Endothelial cell of umbilical vein (primary cell): ENCODE measurements at regions not wholly inside any gene's neighbourhood (a gene's known extent, or its start where the extent isn't known, plus 50 kb on each side); places are given as distances from the start of the nearest gene placed in this dataset.

Source experiments
- BruUV-seq: library from RNA; stranded (reverse); fragments of 400-500 nt; replicated peaks from 2 replicates; lab custom pipeline; 2021; lab: Mats Ljungman, UMichigan
- CTCF ChIA-PET: fragments of 300-600, 350-600 bp; sonication (Branson Sonifier 250); formaldehyde crosslinking; loops from one replicate; lab custom pipeline; 2021; ENCODE audit warnings: antibody characterized with exemption, inconsistent platforms; lab: Charles Lee
- POLR2A ChIA-PET: fragments of 300-600, 350-600 bp; sonication (Branson Sonifier 250); formaldehyde crosslinking; loops from one replicate; lab custom pipeline; 2021; ENCODE audit warnings: antibody characterized with exemption, inconsistent platforms; lab: Charles Lee
- DNase-seq: peaks from one replicate; pipeline ENCODE4 v3.0.0-alpha.2; 2011; ENCODE audit warnings: low read depth, low spot score
- FAIRE-seq: peaks from 2 replicates; lab custom pipeline; 2011; peaks lifted over from hg19 to GRCh38; lab: Jason Lieb, UNC
- H2AFZ ChIP-seq: 2 replicates; pipeline ENCODE4 v1.6.0; 2012; ENCODE audit warnings: low read depth, low read length, control low read depth, inconsistent platforms
- H3K27ac ChIP-seq: 2 replicates; pipeline ENCODE4 v1.5.1; 2011; ENCODE audit warnings: low read depth, mild to moderate bottlenecking, control low read depth, low read length, moderate library complexity; ENCODE audit not compliant: insufficient read depth
- H3K27me3 ChIP-seq, 2 experiments: 2 replicates each; pipeline versions ENCODE4 v1.6.0 to v1.6.1; 2011; ENCODE audit warnings: low read length in 2 of 2, mixed read lengths in 1 of 2; ENCODE audit not compliant: control insufficient read depth in 2 of 2, insufficient read depth in 2 of 2
- H3K36me3 ChIP-seq, 2 experiments: 2 replicates in 1 of 2; 3 replicates in 1 of 2; pipeline ENCODE4 v1.5.1; 2011; ENCODE audit warnings: low read length in 2 of 2, mild to moderate bottlenecking in 1 of 2, moderate library complexity in 1 of 2; ENCODE audit not compliant: control insufficient read depth in 2 of 2, insufficient read depth in 2 of 2; ENCODE audit errors: extremely low read depth in 1 of 2
- H3K4me1 ChIP-seq: 3 replicates; pipeline ENCODE4 v1.5.1; 2011; ENCODE audit warnings: mild to moderate bottlenecking, low read length; ENCODE audit not compliant: control insufficient read depth, insufficient read depth; ENCODE audit errors: extremely low read depth
- H3K4me2 ChIP-seq: 2 replicates; pipeline ENCODE4 v1.6.1; 2011; ENCODE audit warnings: low read length, control low read depth, mixed read lengths; ENCODE audit not compliant: insufficient read depth
- H3K4me3 ChIP-seq, 3 experiments: fragments of 200-600 bp in 1 of 3; sonication (generic), shearing (Covaris generic) in 1 of 3; replicated peaks in 1 of 3; 2 replicates each; pipeline ENCODE4 v1.5.1; 2011 to 2016; ENCODE audit warnings: control low read depth in 3 of 3, low read length in 3 of 3, mild to moderate bottlenecking in 2 of 3, inconsistent platforms in 1 of 3, low read depth in 1 of 3, moderate library complexity in 1 of 3; ENCODE audit not compliant: insufficient read depth in 1 of 3
- H3K79me2 ChIP-seq: 2 replicates; pipeline ENCODE4 v1.6.0; 2012; ENCODE audit warnings: low read length, inconsistent platforms; ENCODE audit not compliant: control insufficient read depth, insufficient read depth
- H3K9ac ChIP-seq: replicated peaks from 2 replicates; pipeline ENCODE3; 2011; ENCODE audit warnings: low read length, control low read depth; ENCODE audit not compliant: insufficient read depth; ENCODE audit errors: extremely low read depth
- H3K9me1 ChIP-seq: replicated peaks from 3 replicates; pipeline ENCODE4 v1.6.0; 2011; ENCODE audit warnings: mild to moderate bottlenecking, low read length; ENCODE audit not compliant: control insufficient read depth, insufficient read depth; ENCODE audit errors: extremely low read depth
- H3K9me3 ChIP-seq: replicated peaks from 2 replicates; pipeline ENCODE4 v1.5.1; 2012; ENCODE audit warnings: low read length, inconsistent platforms; ENCODE audit not compliant: control insufficient read depth, insufficient read depth
- H4K20me1 ChIP-seq: replicated peaks from 2 replicates; pipeline ENCODE3; 2011; ENCODE audit warnings: mild to moderate bottlenecking, low read length; ENCODE audit not compliant: control insufficient read depth, insufficient read depth; ENCODE audit errors: extremely low read depth
- CTCF ChIP-seq, 2 donors: IDR thresholded peaks; 1 replicate in 1 of 2; 2 replicates in 1 of 2; pipeline ENCODE4 v1.5.1; 2011; ENCODE audit warnings: low read length in 2 of 2, mild to moderate bottlenecking in 2 of 2, moderate library complexity in 2 of 2, control low read depth in 1 of 2, inconsistent platforms in 1 of 2, low read depth in 1 of 2; ENCODE audit not compliant: insufficient read depth in 1 of 2; ENCODE audit errors: extremely low read depth in 1 of 2
- EZH2 ChIP-seq: IDR thresholded peaks from 2 replicates; pipeline ENCODE4 v1.6.1; 2012; ENCODE audit warnings: borderline replicate concordance, low read depth, mild to moderate bottlenecking, moderate library complexity, low read length, inconsistent platforms; ENCODE audit not compliant: severe bottlenecking
- FOS ChIP-seq: IDR thresholded peaks from 2 replicates; pipeline ENCODE4 v1.6.1; 2011; ENCODE audit warnings: mild to moderate bottlenecking, low read length, moderate library complexity, borderline replicate concordance; ENCODE audit not compliant: insufficient read depth
- GATA2 ChIP-seq: IDR thresholded peaks from 2 replicates; pipeline ENCODE4 v1.7.0; 2011; ENCODE audit warnings: low read depth, mild to moderate bottlenecking, moderate library complexity, mixed read lengths, low read length; ENCODE audit not compliant: insufficient read length, insufficient read depth
- JUN ChIP-seq: IDR thresholded peaks from 2 replicates; pipeline ENCODE4 v1.6.1; 2011; ENCODE audit warnings: borderline replicate concordance, low read depth; ENCODE audit not compliant: insufficient read length, insufficient read depth
- MAX ChIP-seq: IDR thresholded peaks from 2 replicates; pipeline ENCODE4 v1.6.1; 2011; ENCODE audit not compliant: insufficient read depth, insufficient read length
- MYC ChIP-seq: IDR thresholded peaks from one replicate; pipeline ENCODE4 v1.6.1; 2011; ENCODE audit warnings: mild to moderate bottlenecking, low read depth, low read length
- POLR2A ChIP-seq: IDR thresholded peaks from 2 replicates; pipeline ENCODE4 v1.6.1; 2012; ENCODE audit warnings: low read depth, mild to moderate bottlenecking, control low read depth, low read length
- POLR2AphosphoS5 ChIP-seq: IDR thresholded peaks from 2 replicates; pipeline ENCODE4 v1.6.1; 2012; ENCODE audit warnings: low read depth, mild to moderate bottlenecking, control low read depth, low read length, moderate library complexity; ENCODE audit not compliant: insufficient read depth
- dilution Hi-C: fragments of 300-500 bp; cut with MboI; formaldehyde crosslinking; loops from one replicate; pipeline ENCODE4 v1.15.0; 2019; ENCODE audit warnings: low sequenced_read_pairs; ENCODE audit not compliant: extremely low pct_ligation_motif_present
- intact Hi-C: fragments of 100-400 bp; cut with micrococcal nuclease; formaldehyde crosslinking; loops from one replicate; pipeline ENCODE4 v1.10.0; 2022

GRCh38 chr5:38105231-38105570 is 153.2 kb upstream of the EGFLAM start:
- ChIA-PET POLR2A (no interaction called here), CTCF (no interaction called here)
- dilution Hi-C loops, result no loop called here
- Histone ChIP-seq H3K36me3 (no peaks in the 10 kb centered on the region), H3K4me2 (no peak overlapping the region), H3K4me3 (no peak overlapping the region), H3K9ac (no peak overlapping the region), H3K4me1 (no peaks in the 10 kb centered on the region), H3K79me2 (no peaks in the 10 kb centered on the region), H3K9me3 (no peaks in the 10 kb centered on the region), H3K27ac (no peak overlapping the region), H2AFZ (no peak overlapping the region), H3K27me3 (no peaks in the 10 kb centered on the region), H3K9me1 (no peaks in the 10 kb centered on the region), H4K20me1 (no peaks in the 10 kb centered on the region)
- BruUV-seq, result no TSS peak
- no peak for DNase-seq
- FAIRE-seq, result no peak
- intact Hi-C loops, result no loop called here
- TF ChIP-seq CTCF (IDR thresholded peaks at IDR 0.05; ENCODE audit: extremely low read depth in 1 of 2, insufficient read depth in 1 of 2, low read depth in 1 of 2, low read length in 2 of 2) (no peak), GATA2 (no peak), POLR2A (no peak), MYC (no peak), POLR2AphosphoS5 (no peak), FOS (no peak), EZH2 (no peak), MAX (no peak), JUN (no peak)
